CD4-positive, alpha-beta T cell treated with Interleukin-17A for 1 hour (primary cell): ENCODE measurements at regions not wholly inside any gene's neighbourhood (a gene's known extent, or its start where the extent isn't known, plus 50 kb on each side); places are given as distances from the start of the nearest gene placed in this dataset.
"Not testable (repeated sequence)": the region's sequence is repeated elsewhere in the genome, so short reads cannot be mapped to it uniquely, and the experiment has no call there.

Experiments
- DNase-seq: peaks from one replicate; pipeline ENCODE4 v3.0.0-alpha.2; 2020

GRCh38 chr4:17436047-17436749 lies 75.7 kb downstream of the QDPR start:
- DNase-seq, result not testable (repeated sequence)

- DNase-seq, result no peak
These were observed 78.1 kb downstream of the QDPR start for GRCh38 chr4:17433827-17434226.

GRCh38 chr4:17427991-17428390 lies 83.9 kb downstream of the QDPR start:
- no peak for DNase-seq

DNA sequence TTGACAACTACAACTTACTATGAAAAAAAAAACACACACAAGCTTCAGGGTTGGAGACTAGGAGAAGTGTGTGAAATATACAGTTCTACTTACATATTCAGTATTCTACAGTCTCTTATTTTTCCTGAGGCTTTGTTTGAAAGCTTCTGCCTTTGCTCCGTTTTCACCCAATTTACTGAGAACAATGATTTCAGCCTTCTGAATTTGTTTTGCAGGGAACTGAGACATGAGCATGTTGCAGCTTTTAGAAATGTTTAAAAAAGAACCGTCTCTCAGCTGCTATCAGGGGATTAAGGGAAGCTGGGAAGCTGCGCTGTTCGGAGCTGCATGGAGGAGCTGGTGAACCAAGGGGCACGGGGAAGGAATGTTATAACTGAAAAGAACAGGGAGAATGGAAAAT lies 85.7 kb downstream of the QDPR start:
- DNase-seq, result no peak

DNA sequence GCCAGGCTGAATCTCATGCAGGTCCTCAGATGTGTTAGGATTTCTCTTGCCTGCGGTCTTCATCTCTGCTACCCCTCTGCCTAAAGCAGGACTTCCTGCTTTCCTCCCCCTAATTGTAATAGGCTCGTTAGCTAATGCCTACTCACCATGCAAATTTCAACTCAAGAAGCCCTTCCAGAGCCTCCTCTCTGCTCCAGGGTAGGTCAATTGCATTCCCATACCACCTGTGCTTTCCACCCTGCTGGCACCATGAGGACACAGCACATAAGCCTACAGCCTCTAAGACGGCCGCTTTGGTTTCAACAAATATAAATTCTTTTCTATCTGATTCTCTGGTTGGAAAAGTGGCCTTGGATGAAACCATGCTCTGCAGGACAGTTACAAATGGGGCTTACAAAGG lies 93.9 kb downstream of the QDPR start:
- no peak for DNase-seq

- DNase-seq, result no peak
These were observed 97.5 kb downstream of the QDPR start for GRCh38 chr4:17414392-17414791.

DNA sequence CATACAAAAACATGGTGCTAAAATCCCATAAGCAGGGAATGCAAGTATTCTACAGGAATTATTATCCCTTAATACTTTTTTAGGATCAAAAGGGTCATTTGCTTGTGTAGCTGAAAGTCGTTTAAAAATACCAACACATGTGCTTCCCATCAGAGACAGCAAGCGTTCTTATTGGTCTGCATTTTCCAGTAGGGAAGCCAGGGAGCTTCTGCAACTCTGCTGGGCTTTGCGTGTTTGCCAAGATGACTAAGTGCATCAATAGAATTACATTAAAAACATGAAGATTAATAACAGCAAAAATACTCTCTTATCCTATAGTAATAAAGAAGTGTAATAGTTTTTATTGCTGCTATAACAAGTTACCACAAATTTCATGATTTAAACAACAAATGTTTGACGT lies 111.2 kb downstream of the QDPR start:
- DNase-seq, result no peak

GRCh38 chr4:17398805-17399204 lies 113.1 kb downstream of the QDPR start:
- no peak for DNase-seq

DNA sequence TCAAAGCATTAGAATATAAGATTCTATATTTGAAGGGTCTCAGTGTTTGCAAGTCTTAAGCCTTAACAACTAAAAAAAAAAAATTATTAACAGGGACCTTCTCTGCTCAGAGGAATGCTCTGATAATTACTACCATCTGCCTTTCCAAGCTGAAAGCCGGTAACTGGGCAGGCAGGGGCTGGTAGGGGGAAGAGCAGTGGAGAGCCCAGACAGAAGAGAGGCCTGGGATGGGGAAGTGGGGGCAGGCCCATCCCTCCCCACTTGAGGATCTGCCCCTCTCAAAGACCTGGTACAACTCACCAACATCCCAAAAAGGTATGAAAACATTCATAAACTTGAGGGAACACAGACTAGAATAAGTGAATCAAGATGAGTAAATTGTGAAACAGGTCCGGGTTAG lies 113.9 kb downstream of the QDPR start:
- no peak for DNase-seq

- DNase-seq, result no peak
These were observed 114.3 kb downstream of the QDPR start for GRCh38 chr4:17397611-17398010.

GRCh38 chr4:17385403-17385802 lies 126.5 kb downstream of the QDPR start:
- DNase-seq, result peak; percentile 46

DNA sequence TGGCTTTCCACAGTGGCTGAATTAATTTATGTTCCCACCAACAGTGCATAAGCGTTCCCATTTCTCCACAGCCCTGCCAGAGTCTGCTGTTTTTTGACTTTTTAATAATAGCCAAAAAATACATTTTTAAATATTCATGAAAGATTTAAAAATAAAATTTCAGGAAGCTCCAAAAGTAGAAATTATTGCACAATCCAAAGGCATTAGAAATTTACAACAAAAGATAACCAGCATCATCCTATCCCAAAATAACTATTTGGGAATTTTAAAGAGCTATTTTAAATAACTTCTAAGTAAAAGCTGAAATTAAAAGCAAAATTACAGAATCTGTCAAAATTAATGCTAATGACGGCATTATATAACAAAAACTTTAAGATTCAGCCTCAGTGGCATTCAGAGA lies 131.5 kb downstream of the QDPR start:
- no peak for DNase-seq

GRCh38 chr4:17376205-17376604 lies 135.7 kb downstream of the QDPR start:
- no peak for DNase-seq

DNA sequence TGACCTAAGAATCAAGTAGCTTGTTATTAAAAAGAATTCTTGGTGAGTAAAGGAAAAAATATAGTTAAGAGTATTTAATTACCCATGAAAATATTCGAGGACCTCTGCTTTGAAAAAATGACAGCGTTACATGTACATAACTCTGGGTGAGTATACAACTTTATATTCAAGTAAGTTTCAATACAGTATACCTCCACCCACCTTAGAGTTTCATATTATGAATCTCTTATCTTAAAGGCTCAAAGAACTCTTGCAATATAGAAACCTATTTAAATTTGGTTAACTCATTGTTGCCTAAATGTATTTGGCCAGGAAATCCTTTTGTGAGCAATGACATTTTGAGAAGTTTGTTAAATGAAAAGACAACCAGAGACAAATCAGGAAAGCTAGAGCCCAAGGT lies 138.2 kb downstream of the QDPR start:
- no peak for DNase-seq

DNA sequence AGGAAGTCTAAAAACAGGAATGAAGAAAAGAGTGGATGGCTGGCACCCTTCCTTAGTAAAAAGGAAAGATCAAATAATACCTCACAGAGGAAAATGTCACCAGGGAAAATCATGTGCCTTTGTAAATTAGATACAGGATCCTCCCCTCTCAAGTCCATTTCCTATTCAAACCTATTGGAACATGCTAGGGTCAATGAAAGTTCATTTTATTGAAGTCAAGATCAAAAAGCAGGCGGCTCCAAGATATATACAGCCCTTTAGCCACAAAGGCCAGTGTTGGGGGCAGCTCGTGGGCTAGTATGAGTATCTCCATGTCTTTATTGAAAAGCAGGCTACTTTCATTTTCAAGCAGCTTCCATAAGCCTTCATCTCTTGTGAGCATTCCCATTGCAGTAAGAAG lies 141.1 kb downstream of the QDPR start:
- no peak for DNase-seq

- DNase-seq, result no peak
These were observed 143.5 kb downstream of the QDPR start for GRCh38 chr4:17368408-17368807.

- no peak for DNase-seq
These were observed 144.7 kb downstream of the QDPR start for GRCh38 chr4:17367201-17367600.

- DNase-seq, result no peak
These were observed 145.4 kb downstream of the QDPR start for GRCh38 chr4:17366496-17366895.

- no peak for DNase-seq
These were observed 149.5 kb downstream of the QDPR start for GRCh38 chr4:17362430-17362829.

- no peak for DNase-seq
These were observed 153.6 kb downstream of the QDPR start for GRCh38 chr4:17358241-17358640.

DNA sequence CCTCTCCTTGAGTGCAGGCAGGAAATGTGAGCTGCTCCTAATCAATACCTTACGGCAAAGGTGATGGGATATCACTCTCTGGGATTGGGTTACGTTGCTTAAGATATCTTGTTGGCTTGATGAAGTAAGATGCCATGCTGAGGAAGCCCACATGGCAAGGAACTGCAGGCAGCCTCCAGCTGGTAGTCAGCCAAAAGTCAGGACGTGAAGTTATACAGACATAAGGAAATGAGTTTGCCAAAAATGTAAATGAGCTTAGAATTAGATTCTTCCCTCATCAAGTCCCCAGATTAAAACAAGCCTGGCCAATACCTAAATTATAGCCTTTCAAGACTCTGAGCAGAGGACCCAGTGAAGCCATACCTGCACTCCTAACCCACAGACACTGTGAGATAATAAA lies 155.0 kb downstream of the QDPR start:
- no peak for DNase-seq

DNA sequence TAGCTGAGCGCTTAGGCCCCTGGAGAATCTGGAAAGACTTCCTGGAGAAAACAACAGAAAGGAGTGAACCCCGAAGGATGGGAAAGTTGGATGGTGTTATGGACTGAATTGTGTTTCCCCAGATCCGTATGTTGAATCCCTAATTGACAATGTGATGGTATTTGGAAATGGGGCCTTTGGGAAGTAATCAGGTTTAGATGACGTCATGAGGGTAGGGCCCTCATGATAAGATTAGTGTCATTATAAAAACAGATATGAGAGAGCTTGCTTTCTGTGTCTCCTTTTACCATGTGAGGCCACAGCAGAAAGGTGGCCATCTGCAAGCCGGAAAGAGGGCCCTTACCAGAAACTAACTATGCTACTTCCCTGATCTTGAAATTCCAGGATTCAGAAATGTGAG lies 159.5 kb downstream of the QDPR start:
- DNase-seq, result no peak

DNA sequence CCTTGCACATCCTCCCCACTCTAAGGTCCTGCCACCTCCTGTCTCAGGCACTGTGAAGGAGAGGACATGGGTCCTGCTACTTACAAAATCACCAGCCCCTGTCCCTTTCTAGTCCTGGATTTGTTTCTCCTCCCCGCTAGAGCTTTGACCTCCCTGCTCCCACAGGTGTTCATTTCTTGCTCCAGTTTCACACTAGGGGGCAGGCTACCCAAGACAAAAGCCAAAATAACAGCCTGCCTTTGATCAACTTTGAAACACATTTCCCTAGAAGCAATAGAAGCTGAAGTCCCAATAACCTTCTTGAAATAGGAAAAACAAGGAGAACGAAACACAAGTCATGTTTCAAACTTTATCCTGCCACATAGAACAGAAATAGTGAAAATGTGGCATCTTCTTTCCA lies 164.4 kb downstream of the QDPR start:
- peak; percentile 46 for DNase-seq

DNA sequence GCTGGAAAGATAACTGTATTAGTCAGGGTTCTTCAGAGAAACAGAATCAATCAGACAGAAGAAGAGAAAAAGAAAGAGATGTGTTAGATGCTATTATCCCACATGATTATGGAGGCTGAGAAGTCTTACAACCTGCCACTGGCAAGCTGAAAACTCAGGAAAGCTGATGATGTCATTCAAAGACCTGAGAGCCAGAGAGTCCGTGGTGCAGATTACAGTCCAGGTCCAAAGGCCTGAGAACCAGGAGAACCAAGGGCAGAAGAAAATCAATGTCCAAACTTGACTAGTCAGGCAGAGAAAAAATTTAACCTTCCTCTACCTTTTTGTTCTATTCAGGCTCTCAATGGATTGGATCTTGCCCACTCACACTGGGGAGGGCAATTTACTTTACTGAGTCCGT lies 172.5 kb downstream of the QDPR start:
- no peak for DNase-seq

DNA sequence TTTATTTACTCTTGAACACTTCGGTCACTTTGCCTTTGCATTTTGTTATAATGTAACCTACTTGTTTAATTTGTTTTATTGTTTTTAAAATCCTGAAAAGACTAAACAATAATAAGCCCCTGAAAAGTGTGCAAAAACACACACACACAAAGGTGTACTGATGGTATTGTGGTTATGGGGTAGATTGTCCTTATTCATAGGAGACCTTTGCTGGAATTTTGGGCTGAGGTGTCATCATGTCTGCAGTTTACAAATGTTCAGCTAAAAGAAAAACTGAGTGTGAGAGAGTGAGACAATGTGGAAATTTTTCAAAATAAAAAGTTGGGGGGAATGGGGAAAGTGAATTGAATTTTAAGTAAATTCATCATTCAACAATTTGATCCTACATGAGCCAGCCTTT lies 174.9 kb downstream of the QDPR start:
- DNase-seq, result no peak

GRCh38 chr4:17336524-17336961 lies 175.3 kb downstream of the QDPR start:
- peak; percentile 87 for DNase-seq
